ENCODE measurements at regions not wholly inside any gene's neighbourhood (a gene's known extent, or its start where the extent isn't known, plus 50 kb on each side); places are given as distances from the start of the nearest gene placed in this dataset.

DNA sequence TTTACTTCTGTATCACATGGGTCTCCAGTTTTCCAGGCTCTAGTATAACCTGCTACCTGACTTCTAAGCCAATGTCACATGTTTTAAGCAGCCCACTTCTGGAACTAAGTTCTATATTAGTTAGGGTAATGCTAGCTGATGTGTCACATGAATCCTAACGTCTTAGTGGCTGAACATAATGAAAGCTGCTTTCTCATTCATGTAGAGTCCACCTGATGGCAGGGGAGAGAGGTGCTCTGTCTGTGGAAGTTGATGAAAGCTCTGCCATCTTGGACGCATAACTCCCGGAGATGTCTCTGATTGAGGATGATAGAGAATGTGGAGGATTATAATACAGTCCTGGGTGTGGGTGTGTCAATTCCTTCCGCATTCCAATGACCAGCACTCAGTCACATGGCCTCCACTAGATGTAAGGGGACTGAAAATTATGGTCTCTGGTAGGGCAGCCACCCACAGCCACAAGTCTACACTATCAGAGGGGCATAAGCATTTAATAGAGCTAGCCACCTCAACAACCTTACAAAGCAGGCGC lies 234.4 kb upstream of the CRY1 start:
- TF ChIP-seq, protein P1, sequence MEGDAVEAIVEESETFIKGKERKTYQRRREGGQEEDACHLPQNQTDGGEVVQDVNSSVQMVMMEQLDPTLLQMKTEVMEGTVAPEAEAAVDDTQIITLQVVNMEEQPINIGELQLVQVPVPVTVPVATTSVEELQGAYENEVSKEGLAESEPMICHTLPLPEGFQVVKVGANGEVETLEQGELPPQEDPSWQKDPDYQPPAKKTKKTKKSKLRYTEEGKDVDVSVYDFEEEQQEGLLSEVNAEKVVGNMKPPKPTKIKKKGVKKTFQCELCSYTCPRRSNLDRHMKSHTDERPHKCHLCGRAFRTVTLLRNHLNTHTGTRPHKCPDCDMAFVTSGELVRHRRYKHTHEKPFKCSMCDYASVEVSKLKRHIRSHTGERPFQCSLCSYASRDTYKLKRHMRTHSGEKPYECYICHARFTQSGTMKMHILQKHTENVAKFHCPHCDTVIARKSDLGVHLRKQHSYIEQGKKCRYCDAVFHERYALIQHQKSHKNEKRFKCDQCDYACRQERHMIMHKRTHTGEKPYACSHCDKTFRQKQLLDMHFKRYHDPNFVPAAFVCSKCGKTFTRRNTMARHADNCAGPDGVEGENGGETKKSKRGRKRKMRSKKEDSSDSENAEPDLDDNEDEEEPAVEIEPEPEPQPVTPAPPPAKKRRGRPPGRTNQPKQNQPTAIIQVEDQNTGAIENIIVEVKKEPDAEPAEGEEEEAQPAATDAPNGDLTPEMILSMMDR (conservative IDR thresholded peaks at IDR 0.05; ENCODE audit: low read length) = no peak
- no peak for TF ChIP-seq EZH2phosphoT487 (IDR thresholded peaks at IDR 0.05; ENCODE audit: borderline replicate concordance, low read depth, low read length)
